ENCODE measurements at regions not wholly inside any gene's neighbourhood (a gene's known extent, or its start where the extent isn't known, plus 50 kb on each side); places are given as distances from the start of the nearest gene placed in this dataset.

DNA sequence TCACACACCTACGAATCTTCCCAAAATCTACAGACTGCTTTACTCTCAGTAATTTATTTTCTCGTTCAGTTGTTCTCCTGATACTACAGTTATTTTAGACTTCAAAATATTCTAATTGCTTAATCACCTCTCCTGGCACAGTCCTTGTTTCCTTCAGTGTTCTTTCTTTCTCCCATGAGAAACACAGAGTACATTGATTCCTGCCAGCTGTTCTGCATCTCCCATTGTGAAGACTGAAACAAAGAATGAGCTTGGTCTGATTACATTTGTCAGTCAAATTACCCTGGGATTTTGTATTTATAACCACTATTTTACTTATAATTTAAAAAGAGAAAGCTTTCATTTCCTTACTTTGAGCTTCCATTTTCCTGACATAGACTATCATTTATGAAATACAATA, 63.9 kb upstream of the TANK start:
- no peak for TF ChIP-seq EP300 (IDR thresholded peaks at IDR 0.05; ENCODE audit: borderline replicate concordance in 1 of 2, low read depth in 1 of 2, low read length in 1 of 2)
- TF ChIP-seq, protein P1, sequence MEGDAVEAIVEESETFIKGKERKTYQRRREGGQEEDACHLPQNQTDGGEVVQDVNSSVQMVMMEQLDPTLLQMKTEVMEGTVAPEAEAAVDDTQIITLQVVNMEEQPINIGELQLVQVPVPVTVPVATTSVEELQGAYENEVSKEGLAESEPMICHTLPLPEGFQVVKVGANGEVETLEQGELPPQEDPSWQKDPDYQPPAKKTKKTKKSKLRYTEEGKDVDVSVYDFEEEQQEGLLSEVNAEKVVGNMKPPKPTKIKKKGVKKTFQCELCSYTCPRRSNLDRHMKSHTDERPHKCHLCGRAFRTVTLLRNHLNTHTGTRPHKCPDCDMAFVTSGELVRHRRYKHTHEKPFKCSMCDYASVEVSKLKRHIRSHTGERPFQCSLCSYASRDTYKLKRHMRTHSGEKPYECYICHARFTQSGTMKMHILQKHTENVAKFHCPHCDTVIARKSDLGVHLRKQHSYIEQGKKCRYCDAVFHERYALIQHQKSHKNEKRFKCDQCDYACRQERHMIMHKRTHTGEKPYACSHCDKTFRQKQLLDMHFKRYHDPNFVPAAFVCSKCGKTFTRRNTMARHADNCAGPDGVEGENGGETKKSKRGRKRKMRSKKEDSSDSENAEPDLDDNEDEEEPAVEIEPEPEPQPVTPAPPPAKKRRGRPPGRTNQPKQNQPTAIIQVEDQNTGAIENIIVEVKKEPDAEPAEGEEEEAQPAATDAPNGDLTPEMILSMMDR (IDR thresholded peaks at IDR 0.05): no peak
- TF ChIP-seq, protein P2, sequence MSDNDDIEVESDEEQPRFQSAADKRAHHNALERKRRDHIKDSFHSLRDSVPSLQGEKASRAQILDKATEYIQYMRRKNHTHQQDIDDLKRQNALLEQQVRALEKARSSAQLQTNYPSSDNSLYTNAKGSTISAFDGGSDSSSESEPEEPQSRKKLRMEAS (IDR thresholded peaks at IDR 0.05; ENCODE audit: low read depth): no peak
- TF ChIP-seq EZH2phosphoT487 (IDR thresholded peaks at IDR 0.05; ENCODE audit: borderline replicate concordance, low read depth): no peak
- no peak for TF ChIP-seq FOSL2 (IDR thresholded peaks at IDR 0.05; ENCODE audit: borderline replicate concordance, low read depth)
- TF ChIP-seq RXRA (IDR thresholded peaks at IDR 0.05; ENCODE audit: borderline replicate concordance, low read depth): no peak
- no peak for TF ChIP-seq ZBTB33 (IDR thresholded peaks at IDR 0.05; ENCODE audit: borderline replicate concordance, low read depth)
- TF ChIP-seq SMC3 (IDR thresholded peaks at IDR 0.05; ENCODE audit: low read depth, low read length): no peak
- TF ChIP-seq TAF1 (IDR thresholded peaks at IDR 0.05; ENCODE audit: borderline replicate concordance, low read depth, low read length): no peak
- no peak for TF ChIP-seq POLR2AphosphoS5 (IDR thresholded peaks at IDR 0.05; ENCODE audit: low read depth, low read length)
- TF ChIP-seq RFX5 (IDR thresholded peaks at IDR 0.05; ENCODE audit: low read length): no peak

Measured in SK-N-SH (cell line).